MM.1S (cell line): ENCODE measurements at regions not wholly inside any gene's neighbourhood (a gene's known extent, or its start where the extent isn't known, plus 50 kb on each side); places are given as distances from the start of the nearest gene placed in this dataset.

Source experiments
- EZH2 ChIP-seq: fragments of 300-600 bp; sonication (generic); optimal IDR thresholded peaks from 2 replicates; pipeline ENCODE3; 2017; ENCODE audit warnings: low read depth, mild to moderate bottlenecking, antibody characterized with exemption, low read length, mixed read lengths
- TF ChIP-seq, protein P1 (sequence below): fragments of 300-600 bp; sonication (generic); IDR thresholded peaks from 2 replicates; pipeline ENCODE4 v1.5.1; 2016; ENCODE audit warnings: antibody characterized with exemption, low read length, mixed read lengths

DNA sequence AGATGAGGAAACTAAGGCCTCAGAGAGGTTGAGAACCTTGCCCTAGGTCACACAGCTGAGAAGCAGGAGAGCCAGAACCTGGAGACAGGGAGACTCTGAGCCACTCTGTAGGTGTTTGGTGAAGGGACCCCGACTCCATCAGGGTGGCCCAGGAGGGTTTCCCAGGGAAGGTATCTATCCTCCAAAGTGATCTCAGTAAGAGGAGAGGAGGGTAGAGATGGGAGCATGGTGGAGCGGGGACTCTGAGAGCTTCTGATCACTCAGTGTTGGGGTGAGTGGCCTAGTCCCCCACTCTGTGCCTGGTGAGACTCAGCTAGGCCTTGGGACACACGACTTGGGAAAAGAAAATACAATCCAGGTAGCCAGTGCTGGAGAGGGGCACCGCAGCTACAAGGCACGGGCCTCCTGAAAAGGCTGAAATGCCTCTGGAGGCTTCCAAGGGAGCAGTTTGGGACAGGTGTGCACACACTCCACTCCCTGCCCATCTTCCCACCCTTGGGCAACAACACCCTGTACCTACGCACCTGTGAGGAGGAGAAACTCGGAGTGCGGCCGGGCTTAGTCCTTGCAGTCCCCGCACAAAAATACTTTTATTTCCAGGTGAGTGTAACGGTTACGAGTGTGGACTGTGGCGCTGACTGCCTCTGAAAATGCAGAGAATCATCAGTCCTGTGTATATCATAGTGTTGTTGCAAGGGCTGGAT lies 80.8 kb downstream of the CAMK2N1 start:
- no peak for TF ChIP-seq EZH2
- TF ChIP-seq, protein P1, sequence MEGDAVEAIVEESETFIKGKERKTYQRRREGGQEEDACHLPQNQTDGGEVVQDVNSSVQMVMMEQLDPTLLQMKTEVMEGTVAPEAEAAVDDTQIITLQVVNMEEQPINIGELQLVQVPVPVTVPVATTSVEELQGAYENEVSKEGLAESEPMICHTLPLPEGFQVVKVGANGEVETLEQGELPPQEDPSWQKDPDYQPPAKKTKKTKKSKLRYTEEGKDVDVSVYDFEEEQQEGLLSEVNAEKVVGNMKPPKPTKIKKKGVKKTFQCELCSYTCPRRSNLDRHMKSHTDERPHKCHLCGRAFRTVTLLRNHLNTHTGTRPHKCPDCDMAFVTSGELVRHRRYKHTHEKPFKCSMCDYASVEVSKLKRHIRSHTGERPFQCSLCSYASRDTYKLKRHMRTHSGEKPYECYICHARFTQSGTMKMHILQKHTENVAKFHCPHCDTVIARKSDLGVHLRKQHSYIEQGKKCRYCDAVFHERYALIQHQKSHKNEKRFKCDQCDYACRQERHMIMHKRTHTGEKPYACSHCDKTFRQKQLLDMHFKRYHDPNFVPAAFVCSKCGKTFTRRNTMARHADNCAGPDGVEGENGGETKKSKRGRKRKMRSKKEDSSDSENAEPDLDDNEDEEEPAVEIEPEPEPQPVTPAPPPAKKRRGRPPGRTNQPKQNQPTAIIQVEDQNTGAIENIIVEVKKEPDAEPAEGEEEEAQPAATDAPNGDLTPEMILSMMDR: no peak
